RWPE2 (cell line): ENCODE measurements at regions not wholly inside any gene's neighbourhood (a gene's known extent, or its start where the extent isn't known, plus 50 kb on each side); places are given as distances from the start of the nearest gene placed in this dataset.

Experiments
- ATAC-seq: fragments of 200-7000 bp; cut with Tn5 transposase; 3 replicates; pipeline ENCODE4 v1.9.1; 2021; ENCODE audit warnings: low read depth
- DNase-seq: peaks from one replicate; pipeline ENCODE4 v3.0.0-alpha.2; 2020; ENCODE audit warnings: low spot score
- H3K27ac ChIP-seq: fragments of 450-650 bp; 2 replicates; pipeline ENCODE4 v1.5.1; 2017; ENCODE audit warnings: mild to moderate bottlenecking; ENCODE audit not compliant: poor library complexity, severe bottlenecking
- H3K27me3 ChIP-seq: fragments of 250-450 bp; sonication (Bioruptor Pico); 2 replicates; pipeline ENCODE4 v1.5.1; 2021; ENCODE audit warnings: mild to moderate bottlenecking, moderate library complexity; ENCODE audit not compliant: insufficient read depth, poor library complexity, severe bottlenecking
- H3K36me3 ChIP-seq: fragments of 250-450 bp; sonication (Bioruptor Pico); 2 replicates; pipeline ENCODE4 v1.5.1; 2020; ENCODE audit warnings: low read depth, mild to moderate bottlenecking, moderate library complexity
- H3K4me1 ChIP-seq: fragments of 250-450 bp; sonication (Bioruptor Pico); 2 replicates; pipeline ENCODE4 v1.5.1; 2021; ENCODE audit warnings: mild to moderate bottlenecking, moderate library complexity; ENCODE audit not compliant: insufficient read depth, poor library complexity, severe bottlenecking
- H3K4me3 ChIP-seq: fragments of 250-450 bp; sonication (Bioruptor Pico); 2 replicates; pipeline ENCODE4 v1.5.1; 2021; ENCODE audit warnings: mild to moderate bottlenecking, moderate library complexity; ENCODE audit not compliant: severe bottlenecking
- H3K9me3 ChIP-seq: fragments of 250-450 bp; sonication (Bioruptor Pico); 2 replicates; pipeline ENCODE4 v1.5.1; 2021; ENCODE audit warnings: mild to moderate bottlenecking, moderate library complexity; ENCODE audit not compliant: severe bottlenecking
- TF ChIP-seq, protein P1 (sequence below): fragments of 450-650 bp; IDR thresholded peaks from one replicate; pipeline ENCODE4 v1.5.1; 2017; ENCODE audit warnings: mild to moderate bottlenecking, moderate library complexity; ENCODE audit not compliant: poor library complexity, severe bottlenecking

DNA sequence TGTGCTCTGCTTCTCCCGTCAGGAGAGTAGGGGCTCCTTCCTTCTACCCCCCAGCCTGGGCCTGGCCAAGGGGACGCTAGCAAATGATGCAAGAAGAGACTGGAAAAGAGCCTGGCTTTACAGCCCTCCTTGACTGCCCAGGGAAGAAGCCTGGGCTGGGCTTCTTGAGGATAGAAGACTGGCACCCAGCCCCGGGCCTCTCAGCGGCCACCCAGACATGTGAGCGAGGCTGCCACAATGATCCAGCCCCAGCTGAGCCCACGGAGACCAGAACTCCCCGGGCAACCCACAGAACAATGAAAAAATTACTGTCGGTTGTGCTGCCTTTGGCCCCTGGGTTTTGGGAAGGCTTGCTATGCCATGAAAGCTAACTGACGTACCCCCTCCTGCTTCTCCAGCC is 100.6 kb upstream of the PRR20G start:
- DNase-seq (no peak), ATAC-seq (no peak)
- Histone ChIP-seq H3K4me3 (no peak overlapping the region), H3K9me3 (no peaks in the 10 kb centered on the region), H3K36me3 (no peaks in the 10 kb centered on the region), H3K4me1 (no peaks in the 10 kb centered on the region), H3K27me3 (no peaks in the 10 kb centered on the region), H3K27ac (no peak overlapping the region)
- TF ChIP-seq, protein P1, sequence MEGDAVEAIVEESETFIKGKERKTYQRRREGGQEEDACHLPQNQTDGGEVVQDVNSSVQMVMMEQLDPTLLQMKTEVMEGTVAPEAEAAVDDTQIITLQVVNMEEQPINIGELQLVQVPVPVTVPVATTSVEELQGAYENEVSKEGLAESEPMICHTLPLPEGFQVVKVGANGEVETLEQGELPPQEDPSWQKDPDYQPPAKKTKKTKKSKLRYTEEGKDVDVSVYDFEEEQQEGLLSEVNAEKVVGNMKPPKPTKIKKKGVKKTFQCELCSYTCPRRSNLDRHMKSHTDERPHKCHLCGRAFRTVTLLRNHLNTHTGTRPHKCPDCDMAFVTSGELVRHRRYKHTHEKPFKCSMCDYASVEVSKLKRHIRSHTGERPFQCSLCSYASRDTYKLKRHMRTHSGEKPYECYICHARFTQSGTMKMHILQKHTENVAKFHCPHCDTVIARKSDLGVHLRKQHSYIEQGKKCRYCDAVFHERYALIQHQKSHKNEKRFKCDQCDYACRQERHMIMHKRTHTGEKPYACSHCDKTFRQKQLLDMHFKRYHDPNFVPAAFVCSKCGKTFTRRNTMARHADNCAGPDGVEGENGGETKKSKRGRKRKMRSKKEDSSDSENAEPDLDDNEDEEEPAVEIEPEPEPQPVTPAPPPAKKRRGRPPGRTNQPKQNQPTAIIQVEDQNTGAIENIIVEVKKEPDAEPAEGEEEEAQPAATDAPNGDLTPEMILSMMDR, result no peak

- DNase-seq (no peak), ATAC-seq (no peak)
- Histone ChIP-seq H3K36me3 (no peaks in the 10 kb centered on the region), H3K9me3 (no peaks in the 10 kb centered on the region), H3K27me3 (no peaks in the 10 kb centered on the region), H3K4me3 (no peak overlapping the region), H3K27ac (no peak overlapping the region), H3K4me1 (no peaks in the 10 kb centered on the region)
- TF ChIP-seq, protein P1, result no peak
Observed at GRCh38 chr3:127387556-127388153, 99.8 kb upstream of the PRR20G start.

- no peak overlapping the region for H3K27ac ChIP-seq
- TF ChIP-seq, protein P1, result no peak
- ATAC-seq, result no peak
- peaks cover under 1% of the 10 kb centered on the region for H3K27me3 ChIP-seq
- H3K36me3 ChIP-seq, result no peaks in the 10 kb centered on the region
- H3K4me3 ChIP-seq, result no peak overlapping the region
- no peaks in the 10 kb centered on the region for H3K4me1 ChIP-seq
- DNase-seq, result no peak
- no peaks in the 10 kb centered on the region for H3K9me3 ChIP-seq
Observed at GRCh38 chr3:127387119-127387518, 99.3 kb upstream of the PRR20G start.

- TF ChIP-seq, protein P1, result no peak
- Histone ChIP-seq H3K36me3 (no peaks in the 10 kb centered on the region), H3K4me3 (no peak overlapping the region), H3K27me3 (peaks cover 3% of the 10 kb centered on the region), H3K27ac (no peak overlapping the region), H3K9me3 (no peaks in the 10 kb centered on the region), H3K4me1 (no peaks in the 10 kb centered on the region)
- ATAC-seq (no peak), DNase-seq (no peak)
Observed at GRCh38 chr3:127386490-127386889, 98.6 kb upstream of the PRR20G start.

- Histone ChIP-seq H3K36me3 (no peaks in the 10 kb centered on the region), H3K9me3 (peaks cover 3% of the 10 kb centered on the region), H3K4me1 (no peaks in the 10 kb centered on the region), H3K4me3 (no peak overlapping the region), H3K27ac (no peak overlapping the region), H3K27me3 (peaks cover 3% of the 10 kb centered on the region)
- ATAC-seq (no peak), DNase-seq (no peak)
- TF ChIP-seq, protein P1, result no peak
Observed at GRCh38 chr3:127385540-127385870, 97.7 kb upstream of the PRR20G start.
